Amniotic stem cell (primary cell): ENCODE measurements at regions not wholly inside any gene's neighbourhood (a gene's known extent, or its start where the extent isn't known, plus 50 kb on each side); places are given as distances from the start of the nearest gene placed in this dataset.

Source experiments
- DNase-seq: peaks from one replicate; lab custom pipeline; 2025; lab: John Stamatoyannopoulos, UW

- no peak for DNase-seq
Observed at GRCh38 chr3:28088811-28089526, 152.4 kb upstream of the CMC1 start.

GRCh38 chr3:28089527-28089897 is 151.9 kb upstream of the CMC1 start:
- DNase-seq, result no peak

DNA sequence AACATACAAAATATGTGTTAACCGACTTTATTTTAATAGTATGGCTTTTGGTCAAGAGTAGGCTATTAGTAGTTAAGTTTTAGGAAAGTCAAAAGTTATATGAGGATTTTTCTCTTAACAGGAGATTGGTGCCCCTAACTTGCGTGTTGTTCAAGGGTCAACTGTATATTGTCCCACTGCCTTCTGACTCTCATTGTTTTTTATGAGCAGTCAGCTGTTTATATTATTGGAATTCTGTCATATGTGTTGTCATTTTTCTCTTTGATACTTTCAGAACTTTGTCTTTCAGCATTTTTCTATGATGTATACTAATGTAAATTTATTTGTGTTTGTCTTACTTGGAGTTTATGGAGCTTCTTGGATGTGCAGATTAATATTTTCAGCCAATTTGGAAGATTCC is 142.1 kb upstream of the CMC1 start:
- DNase-seq, result no peak

GRCh38 chr3:28101705-28102104 is 139.7 kb upstream of the CMC1 start:
- no peak for DNase-seq

DNA sequence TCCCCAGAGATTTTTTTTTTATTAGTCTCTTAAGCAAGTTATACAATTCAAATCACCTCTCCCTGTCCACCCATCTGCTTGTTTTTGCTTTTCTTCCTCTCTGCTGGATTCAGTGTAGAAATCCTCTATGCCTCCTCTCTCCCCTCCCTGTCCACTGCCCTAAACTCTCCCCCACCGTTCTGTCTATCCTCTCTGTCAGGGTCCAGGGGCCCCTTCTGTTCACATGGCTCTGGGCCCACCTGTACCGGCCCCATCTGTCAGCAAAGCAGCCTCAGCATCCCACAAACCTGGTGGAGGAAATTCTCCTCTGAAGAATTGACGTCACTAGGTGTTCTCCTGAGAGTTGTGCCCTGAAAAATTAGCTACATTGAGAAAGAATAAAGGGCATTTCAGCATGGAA is 137.6 kb upstream of the CMC1 start:
- no peak for DNase-seq

DNA sequence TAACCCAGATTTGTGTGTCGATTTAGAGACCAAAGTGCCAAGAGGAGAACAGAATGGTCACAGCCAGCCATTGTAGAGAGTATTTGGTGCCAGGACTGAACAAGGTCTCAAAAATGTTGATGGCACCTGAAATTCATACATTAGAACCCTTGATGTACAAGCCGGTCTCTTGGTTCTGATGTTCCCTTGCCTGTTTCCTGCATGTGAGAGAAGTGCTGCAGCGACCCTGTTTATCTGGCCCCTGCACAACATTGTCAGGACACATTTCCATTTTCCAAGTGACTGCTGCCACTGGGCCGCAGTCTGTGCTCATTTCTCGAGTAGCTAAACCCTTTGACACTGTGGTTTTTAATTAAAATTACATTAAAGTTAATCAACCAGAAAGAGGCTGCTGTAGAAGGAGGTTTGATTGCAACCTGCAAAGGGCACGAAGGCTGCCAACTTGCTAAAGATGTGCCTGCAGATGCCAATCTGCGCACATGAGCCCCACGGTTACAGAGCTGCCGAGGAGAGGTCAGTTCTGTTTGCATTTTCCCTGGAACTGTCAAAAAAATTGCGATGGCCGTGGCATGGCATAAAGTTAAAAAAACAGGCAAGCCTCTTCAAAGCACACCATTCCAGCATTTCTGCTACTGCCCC is 136.4 kb upstream of the CMC1 start:
- no peak for DNase-seq

DNA sequence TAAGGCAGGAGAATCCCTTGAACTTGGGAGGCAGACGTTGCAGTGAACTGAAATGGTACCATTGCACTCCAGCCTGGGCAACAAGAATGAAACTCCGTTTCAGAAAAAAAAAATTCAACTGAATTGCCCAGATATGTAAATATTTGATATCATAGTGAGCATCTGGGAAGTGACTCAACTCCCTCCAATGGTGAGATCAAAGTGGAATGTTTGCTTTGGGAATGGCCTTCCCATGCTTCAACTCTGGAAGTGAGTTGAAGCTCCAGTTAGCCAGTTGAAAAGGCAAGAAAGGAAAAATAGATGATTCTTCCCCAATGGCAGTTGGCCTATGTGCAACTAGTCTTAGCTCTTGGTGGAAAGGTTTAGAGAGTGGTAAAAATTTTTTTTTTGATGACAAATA is 131.6 kb upstream of the CMC1 start:
- no peak for DNase-seq

- no peak for DNase-seq
Observed at GRCh38 chr3:28110869-28111268, 130.6 kb upstream of the CMC1 start.

DNA sequence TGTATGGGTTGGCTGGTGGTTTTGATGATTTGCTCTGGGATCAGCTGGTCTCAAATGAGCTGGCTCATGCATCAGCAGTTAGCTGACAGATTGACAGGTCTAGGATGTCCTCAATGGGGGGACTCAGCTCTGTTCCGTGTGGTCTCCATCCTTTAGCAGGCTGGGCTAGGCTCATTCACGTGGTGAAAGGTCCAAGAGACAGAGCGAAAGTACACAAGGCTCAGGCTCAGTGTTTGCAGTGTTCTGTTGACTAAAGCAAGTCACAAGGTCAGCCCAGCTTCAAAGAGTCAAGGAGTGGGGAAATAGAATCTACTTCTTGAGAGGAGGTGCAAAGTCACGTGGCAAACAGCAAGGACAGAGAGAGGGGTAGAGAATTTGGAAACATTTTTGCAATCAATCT is 126.5 kb upstream of the CMC1 start:
- no peak for DNase-seq

DNA sequence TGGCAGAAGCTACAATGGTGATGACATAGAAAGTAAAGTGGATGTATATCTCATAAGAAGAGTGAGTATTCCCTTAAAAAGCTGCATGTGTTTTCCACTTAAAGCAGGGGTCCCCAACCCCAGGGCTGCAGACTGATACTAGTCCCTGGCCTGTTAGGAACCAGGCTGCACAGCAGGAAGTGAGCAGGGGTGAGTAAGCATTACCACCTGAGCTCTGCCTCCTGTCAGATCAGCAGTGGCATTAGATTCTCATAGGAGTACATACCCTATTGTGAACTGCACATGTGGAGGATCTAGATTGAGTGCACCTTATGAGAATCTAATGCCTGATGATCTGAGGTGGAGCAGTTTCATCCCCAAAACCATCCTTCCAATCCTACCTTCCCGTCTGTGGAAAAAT is 126.1 kb upstream of the CMC1 start:
- no peak for DNase-seq

GRCh38 chr3:28117598-28117997 is 123.8 kb upstream of the CMC1 start:
- DNase-seq, result no peak

GRCh38 chr3:28118087-28118486 is 123.3 kb upstream of the CMC1 start:
- no peak for DNase-seq

DNA sequence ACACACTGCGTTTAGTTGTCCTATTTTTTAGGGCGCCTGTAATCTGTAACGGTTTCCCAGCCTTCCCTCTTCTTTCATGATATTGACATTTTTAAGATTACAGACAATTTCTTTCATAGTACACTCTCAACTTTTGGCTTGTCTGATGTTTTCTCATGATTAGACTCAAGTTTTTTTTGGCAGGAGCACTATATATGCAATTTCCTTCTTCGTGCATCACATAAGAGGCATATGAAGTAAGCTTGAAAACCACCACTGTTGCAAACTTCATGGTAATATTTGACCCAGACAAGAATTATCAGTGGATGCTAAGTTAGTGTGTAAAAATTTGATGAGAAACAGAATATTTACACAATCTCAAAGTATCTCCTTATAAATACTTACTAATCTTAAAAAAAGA is 119.2 kb upstream of the CMC1 start:
- no peak for DNase-seq

DNA sequence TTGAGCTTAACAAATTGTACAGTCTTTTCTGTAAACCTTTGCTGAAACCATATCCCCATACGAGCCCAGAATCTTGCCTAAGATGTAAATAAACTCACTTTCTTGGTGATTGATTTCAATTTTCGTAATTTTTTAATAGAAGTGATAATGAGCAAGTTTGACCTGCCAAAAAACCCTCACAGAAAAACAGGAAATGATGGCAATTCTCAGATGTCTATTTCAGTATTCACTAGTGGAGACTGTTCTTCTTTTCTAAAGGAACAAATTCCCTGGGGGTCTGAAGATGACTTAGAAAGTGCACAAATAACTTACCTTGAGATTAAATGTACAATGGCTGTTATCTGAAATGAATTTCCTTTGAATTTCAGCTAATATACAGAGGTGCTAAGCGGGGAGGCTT is 116.5 kb upstream of the CMC1 start:
- no peak for DNase-seq

- DNase-seq, result no peak
Observed at GRCh38 chr3:28125342-28125741, 116.1 kb upstream of the CMC1 start.

- DNase-seq, result no peak
Observed at GRCh38 chr3:28130836-28131235, 110.6 kb upstream of the CMC1 start.

GRCh38 chr3:28132941-28133340 is 108.5 kb upstream of the CMC1 start:
- no peak for DNase-seq

GRCh38 chr3:28134198-28134597 is 107.2 kb upstream of the CMC1 start:
- no peak for DNase-seq

DNA sequence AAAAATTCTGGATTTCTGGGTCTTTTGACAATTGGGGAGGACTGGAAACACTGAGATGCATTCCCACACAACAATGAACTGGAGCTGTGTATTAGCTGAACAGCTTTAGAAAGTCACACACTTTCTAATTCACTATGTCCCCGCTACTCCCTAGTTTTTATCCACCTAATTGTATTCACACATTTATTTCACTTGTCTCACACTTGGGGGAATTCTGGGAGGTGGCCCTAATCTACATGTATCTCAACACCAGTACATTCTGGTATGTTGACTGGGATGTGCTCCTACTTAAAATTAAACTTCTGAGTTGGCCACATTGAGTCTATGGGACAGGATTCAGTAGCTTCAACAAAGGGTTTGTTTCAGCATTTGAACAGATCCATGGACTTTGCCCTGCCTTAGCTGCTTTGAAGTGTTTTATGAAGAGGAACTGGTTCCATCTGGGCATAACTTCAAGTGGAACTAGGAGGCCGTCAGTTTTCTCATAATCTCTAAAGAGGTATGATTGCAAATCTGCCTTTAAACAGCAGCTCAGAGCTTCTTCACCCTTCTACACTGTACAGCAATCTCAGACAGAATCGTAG is 106.5 kb upstream of the CMC1 start:
- DNase-seq, result no peak

DNA sequence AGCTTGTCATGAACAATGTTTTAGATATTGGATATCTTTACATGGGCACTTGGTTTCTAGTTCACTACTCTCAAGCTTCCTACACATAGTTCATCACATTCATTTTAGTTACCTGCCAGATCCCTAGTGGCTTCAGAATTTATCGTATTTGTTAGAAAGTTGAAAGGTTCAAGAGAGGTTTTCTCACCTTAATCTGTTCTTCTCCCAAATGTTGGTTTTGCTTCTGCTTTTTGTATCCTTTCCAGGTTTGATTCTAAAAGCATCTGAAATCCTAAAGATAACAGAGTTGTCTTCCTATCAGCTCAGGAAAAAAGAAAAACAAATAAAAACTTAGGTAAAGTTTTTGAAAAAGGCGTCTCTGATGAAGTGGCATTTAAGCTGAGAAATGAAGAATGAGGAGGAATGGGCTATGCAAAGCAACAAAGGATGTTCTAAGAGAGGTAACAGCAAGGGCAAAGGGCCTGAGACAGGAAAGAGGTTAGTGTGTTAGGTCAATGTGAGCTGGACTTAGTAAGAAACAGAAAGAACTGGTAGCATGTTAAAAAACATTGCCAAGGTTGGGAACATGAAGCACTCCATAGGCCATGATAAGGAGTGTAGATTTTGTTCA is 104.7 kb upstream of the CMC1 start:
- no peak for DNase-seq

- no peak for DNase-seq
Observed at GRCh38 chr3:28138043-28138610, 103.3 kb upstream of the CMC1 start.

GRCh38 chr3:28139288-28139687 is 102.1 kb upstream of the CMC1 start:
- no peak for DNase-seq
